ENCODE measurements at regions not wholly inside any gene's neighbourhood (a gene's known extent, or its start where the extent isn't known, plus 50 kb on each side); places are given as distances from the start of the nearest gene placed in this dataset.

DNA sequence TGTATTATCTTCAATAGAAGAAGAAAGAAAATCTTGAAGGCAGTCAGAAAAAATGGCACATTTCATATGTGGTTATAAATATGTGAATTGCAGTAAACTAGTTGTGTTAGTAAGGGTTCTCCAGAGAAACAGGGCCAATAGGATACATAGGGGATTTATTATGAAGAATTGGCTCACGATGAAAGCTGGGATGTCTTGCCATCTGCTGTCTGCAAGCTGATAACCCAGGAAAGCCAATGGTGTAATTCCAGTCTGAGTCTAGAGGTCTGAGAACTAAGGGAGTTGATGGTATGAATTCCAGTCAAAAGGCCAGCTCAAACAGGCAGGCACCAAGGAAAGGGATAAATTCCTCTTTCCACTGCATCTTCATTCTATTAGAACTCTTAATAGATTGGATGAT, 362.4 kb downstream of the KCNJ3 start:
- H3K9me3 ChIP-seq = no peaks in the 10 kb centered on the region
- H3K36me3 ChIP-seq = no peaks in the 10 kb centered on the region
- H3K27me3 ChIP-seq = no peaks in the 10 kb centered on the region
- H3K4me3 ChIP-seq = no peak overlapping the region
- 73 to 97% methylated on average over 1 of the region's 1 CpG for WGBS, 2 donors
- TF ChIP-seq POLR2AphosphoS5 (IDR thresholded peaks at IDR 0.05) (no peak), EP300 (IDR thresholded peaks at IDR 0.05) (no peak), POLR2A (IDR thresholded peaks at IDR 0.05) (no peak)
- TF ChIP-seq, protein P1, sequence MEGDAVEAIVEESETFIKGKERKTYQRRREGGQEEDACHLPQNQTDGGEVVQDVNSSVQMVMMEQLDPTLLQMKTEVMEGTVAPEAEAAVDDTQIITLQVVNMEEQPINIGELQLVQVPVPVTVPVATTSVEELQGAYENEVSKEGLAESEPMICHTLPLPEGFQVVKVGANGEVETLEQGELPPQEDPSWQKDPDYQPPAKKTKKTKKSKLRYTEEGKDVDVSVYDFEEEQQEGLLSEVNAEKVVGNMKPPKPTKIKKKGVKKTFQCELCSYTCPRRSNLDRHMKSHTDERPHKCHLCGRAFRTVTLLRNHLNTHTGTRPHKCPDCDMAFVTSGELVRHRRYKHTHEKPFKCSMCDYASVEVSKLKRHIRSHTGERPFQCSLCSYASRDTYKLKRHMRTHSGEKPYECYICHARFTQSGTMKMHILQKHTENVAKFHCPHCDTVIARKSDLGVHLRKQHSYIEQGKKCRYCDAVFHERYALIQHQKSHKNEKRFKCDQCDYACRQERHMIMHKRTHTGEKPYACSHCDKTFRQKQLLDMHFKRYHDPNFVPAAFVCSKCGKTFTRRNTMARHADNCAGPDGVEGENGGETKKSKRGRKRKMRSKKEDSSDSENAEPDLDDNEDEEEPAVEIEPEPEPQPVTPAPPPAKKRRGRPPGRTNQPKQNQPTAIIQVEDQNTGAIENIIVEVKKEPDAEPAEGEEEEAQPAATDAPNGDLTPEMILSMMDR (IDR thresholded peaks at IDR 0.05) = no peak
- H3K27ac ChIP-seq = no peak overlapping the region
- ATAC-seq (ENCODE audit: low FRiP score in 2 of 2) = no peak
- no peaks in the 10 kb centered on the region for H3K4me1 ChIP-seq
- DNase-seq = no peak

DNA sequence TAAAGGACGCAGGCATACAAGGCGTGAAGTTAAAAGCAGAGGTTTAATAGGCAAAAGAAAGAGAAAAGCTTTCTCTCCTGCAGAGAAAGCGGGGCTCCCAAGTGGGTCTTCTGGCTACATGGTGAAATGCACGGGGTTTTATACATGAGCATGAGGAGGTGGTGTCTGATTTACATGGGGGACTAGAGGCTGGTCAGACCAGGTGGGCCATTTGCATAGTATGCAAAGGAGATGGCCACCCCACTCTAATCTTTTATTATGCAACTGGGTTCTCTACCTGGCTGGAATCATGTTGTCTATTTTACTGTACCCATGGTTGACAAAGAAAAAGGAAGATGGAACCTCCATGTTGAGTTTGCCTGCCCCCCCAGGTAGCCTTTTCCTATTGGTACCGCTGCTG, 356.2 kb downstream of the KCNJ3 start:
- Histone ChIP-seq H3K27ac (no peak overlapping the region), H3K9me3 (no peaks in the 10 kb centered on the region), H3K4me3 (no peak overlapping the region), H3K27me3 (no peaks in the 10 kb centered on the region), H3K4me1 (no peaks in the 10 kb centered on the region), H3K36me3 (no peaks in the 10 kb centered on the region)
- WGBS, 2 donors = 81 to 83% methylated on average over 5 of the region's 5 CpGs
- DNase-seq (no peak), ATAC-seq (ENCODE audit: low FRiP score in 2 of 2) (no peak)
- TF ChIP-seq EP300 (IDR thresholded peaks at IDR 0.05) (no peak), POLR2A (IDR thresholded peaks at IDR 0.05) (no peak), POLR2AphosphoS5 (IDR thresholded peaks at IDR 0.05) (no peak)
- TF ChIP-seq, protein P1 (IDR thresholded peaks at IDR 0.05) = no peak

DNA sequence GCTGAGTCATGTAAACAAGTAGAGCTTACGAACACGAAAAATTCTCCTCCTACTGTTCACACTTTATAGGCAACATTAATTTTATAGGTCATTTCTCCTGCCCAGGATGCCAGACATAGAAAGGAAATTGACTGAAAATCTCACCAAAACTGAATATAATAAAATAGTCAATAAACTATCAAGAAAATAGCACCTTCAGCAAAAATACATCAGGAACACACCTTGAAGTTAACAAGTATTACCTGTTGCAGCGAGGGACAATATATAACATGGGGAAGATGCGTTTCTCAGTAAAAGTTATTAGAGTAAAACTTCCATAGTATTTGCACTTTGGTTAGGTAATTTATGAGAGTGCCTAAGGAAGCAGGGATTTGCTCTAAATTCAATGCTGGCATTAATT, 344.6 kb downstream of the KCNJ3 start:
- Histone ChIP-seq H3K27me3 (no peaks in the 10 kb centered on the region), H3K27ac (no peak overlapping the region), H3K4me1 (no peaks in the 10 kb centered on the region), H3K4me3 (no peak overlapping the region), H3K9me3 (peaks cover 0 to 7% (median 0%) of the 10 kb centered on the region in 4 donors), H3K36me3 (no peaks in the 10 kb centered on the region)
- 89 to 93% methylated on average over 4 of the region's 4 CpGs for WGBS, 2 donors
- ATAC-seq (ENCODE audit: low FRiP score in 2 of 2) (no peak), DNase-seq (no peak)
- TF ChIP-seq POLR2A (IDR thresholded peaks at IDR 0.05) = no peak
- TF ChIP-seq EP300 (IDR thresholded peaks at IDR 0.05) = no peak
- no peak for TF ChIP-seq POLR2AphosphoS5 (IDR thresholded peaks at IDR 0.05)
- TF ChIP-seq, protein P1 (IDR thresholded peaks at IDR 0.05) = no peak

DNA sequence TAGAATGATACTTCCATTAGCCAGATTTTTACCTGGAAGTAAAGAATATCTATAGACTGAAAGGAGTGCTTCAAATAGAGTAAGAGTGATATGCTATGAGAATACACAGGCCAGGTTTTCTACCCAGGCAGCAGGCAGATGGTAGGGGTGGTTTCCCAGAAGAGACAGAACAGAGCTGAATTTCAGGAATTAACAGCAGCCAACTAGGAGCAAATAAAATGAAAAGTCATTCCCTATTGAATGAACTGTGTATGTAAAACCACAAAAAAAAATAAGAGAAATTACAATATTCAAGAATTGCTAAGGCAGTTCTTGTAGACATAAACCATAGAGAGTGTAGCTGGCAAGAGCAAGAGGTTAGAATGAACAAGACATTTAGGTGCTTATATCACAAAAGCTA, 336.8 kb downstream of the KCNJ3 start:
- Histone ChIP-seq H3K4me1 (no peaks in the 10 kb centered on the region), H3K27ac (no peak overlapping the region), H3K9me3 (no peaks in the 10 kb centered on the region), H3K36me3 (no peaks in the 10 kb centered on the region), H3K4me3 (no peak overlapping the region), H3K27me3 (no peaks in the 10 kb centered on the region)
- ATAC-seq (ENCODE audit: low FRiP score in 2 of 2) (no peak), DNase-seq (no peak)
- TF ChIP-seq, protein P1 (IDR thresholded peaks at IDR 0.05) = no peak
- TF ChIP-seq POLR2A (IDR thresholded peaks at IDR 0.05) (no peak), POLR2AphosphoS5 (IDR thresholded peaks at IDR 0.05) (no peak)

DNA sequence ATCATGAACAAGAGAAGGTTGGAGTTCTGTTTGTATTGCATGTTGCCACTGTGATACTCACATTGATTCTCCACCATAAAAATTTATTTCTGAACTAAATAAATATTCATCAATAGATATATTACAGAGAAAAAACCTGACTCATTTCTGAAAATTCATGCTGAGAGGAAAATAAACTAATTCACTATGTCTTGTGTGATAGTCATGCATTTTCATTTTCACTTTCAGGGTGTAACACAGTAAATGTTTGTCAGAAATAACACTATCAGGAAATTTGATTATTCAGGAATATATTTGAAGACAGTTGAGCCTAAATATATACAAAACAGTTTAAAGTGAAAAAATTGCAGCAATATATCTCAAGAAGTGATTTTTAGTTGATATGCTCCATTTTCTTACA, 335.2 kb downstream of the KCNJ3 start:
- Histone ChIP-seq H3K27me3 (no peaks in the 10 kb centered on the region), H3K36me3 (no peaks in the 10 kb centered on the region), H3K4me1 (no peaks in the 10 kb centered on the region), H3K4me3 (no peak overlapping the region), H3K27ac (no peak overlapping the region), H3K9me3 (no peaks in the 10 kb centered on the region)
- ATAC-seq (ENCODE audit: low FRiP score in 2 of 2) (no peak), DNase-seq (no peak)
- TF ChIP-seq POLR2AphosphoS5 (IDR thresholded peaks at IDR 0.05) = no peak
- no peak for TF ChIP-seq EP300 (IDR thresholded peaks at IDR 0.05)
